ENCODE measurements at regions not wholly inside any gene's neighbourhood (a gene's known extent, or its start where the extent isn't known, plus 50 kb on each side); places are given as distances from the start of the nearest gene placed in this dataset.
"Not testable (repeated sequence)": the region's sequence is repeated elsewhere in the genome, so short reads cannot be mapped to it uniquely, and the experiment has no call there.

DNA sequence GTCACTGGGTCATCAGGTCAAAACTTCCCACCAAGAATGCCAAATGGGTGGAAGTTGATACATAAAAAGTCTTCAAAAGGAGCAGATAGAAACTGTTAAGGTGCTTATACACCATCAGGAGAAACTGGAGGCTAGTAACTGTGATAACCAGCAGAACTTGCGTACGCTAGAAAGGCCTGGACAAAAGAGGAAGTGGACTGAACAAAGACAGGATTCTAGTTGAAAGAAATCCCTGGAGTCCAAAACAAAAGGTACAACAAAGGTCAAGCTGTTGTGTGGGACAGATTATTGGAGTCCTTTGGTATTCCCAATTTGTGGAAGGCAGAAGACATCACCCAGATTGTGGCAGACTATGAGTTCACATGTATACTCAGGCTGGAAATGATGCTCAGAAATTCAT, 215.8 kb upstream of the PBX1 start:
- no peak for DNase-seq

- no peak for DNase-seq
Observed at GRCh38 chr1:164347980-164348379, 211.0 kb upstream of the PBX1 start.

DNA sequence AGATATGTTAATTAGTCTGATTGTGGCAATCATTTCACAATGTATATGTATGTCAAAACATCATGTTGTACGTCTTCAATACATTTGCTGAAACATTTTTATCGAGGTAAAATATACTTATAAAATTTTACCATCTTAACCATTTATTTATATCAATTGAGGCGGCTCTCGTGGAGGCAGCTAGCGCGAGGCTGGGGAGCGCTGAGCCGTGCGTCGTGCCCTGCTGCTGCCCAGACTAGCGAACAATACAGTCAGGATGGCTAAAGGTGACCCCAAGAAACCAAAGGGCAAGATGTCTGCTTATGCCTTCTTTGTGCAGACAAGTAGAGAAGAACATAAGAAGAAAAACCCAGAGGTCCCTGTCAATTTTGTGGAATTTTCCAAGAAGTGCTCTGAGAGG, 202.5 kb upstream of the PBX1 start:
- no peak for DNase-seq

GRCh38 chr1:164360265-164360664, 198.7 kb upstream of the PBX1 start:
- no peak for DNase-seq

GRCh38 chr1:164361927-164362326, 197.1 kb upstream of the PBX1 start:
- no peak for DNase-seq

DNA sequence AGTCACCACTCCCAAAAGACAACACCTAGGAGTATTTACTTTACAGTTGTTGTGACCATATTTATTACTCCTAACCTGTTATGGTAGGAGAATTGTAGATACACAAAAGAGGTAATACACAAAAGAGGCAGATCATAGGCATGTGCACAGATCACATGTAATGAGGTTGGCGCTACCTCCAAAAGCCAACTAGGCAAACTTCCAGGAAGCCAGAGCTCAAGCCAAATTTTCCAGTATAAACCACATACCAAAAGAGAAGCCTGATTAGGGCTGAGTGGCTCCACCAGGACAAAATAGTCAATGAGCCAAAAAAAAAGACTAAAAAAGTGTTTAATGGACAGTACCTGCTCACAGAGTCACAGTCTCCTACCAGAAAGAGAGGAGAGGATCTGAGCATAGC, 195.0 kb upstream of the PBX1 start:
- no peak for DNase-seq

GRCh38 chr1:164366014-164366413, 193.0 kb upstream of the PBX1 start:
- no peak for DNase-seq

DNA sequence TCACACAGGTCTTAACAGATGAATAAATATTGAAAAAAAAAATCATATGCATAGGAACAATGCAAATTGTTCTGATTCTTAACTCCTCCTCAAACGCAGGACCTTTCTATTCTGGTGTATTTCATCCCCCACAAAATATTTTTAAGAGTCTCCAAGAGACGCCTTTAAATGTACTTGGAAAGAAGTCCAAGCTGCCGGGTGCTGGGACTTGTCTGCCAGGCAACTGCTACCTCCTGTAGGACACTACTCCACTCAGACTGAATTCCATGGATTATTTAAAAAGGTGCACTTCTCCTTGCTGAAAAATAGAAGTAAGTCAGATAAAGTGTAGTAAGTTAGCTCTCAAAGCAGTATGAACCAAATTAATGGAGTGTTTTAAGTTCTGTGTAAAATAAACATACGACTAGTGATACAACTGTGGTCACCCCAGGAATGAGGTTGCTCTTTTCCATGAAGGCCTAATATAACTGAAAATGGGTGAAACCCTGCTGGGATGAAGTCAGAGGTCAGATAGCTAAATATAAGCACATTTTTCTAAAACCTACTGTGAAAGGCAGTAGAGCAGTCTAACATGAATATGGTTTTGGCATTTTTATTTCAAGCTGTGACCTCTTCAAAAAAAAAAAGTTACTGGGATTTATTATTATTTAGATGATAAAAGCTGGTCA, 189.2 kb upstream of the PBX1 start:
- no peak for DNase-seq

- no peak for DNase-seq
Observed at GRCh38 chr1:164380893-164381292, 178.1 kb upstream of the PBX1 start.

DNA sequence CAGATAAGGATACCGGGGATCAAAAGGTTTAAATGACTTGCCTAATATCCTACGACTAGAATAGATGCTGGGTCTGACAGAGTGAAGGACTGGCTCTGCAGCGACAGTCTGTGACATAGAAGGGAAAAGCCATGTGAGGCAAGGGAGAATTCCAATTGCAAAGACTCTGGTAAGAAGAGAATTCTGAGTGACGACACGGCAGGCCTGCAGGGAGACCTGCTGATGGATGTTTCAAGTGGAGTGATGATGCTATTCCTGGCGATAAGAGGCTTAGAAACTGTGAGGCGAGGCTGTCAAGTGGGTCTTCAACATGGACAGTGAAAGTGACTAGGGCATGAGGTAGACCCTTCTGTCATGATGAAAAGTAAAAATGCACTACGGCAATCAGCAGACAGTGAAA, 176.6 kb upstream of the PBX1 start:
- no peak for DNase-seq

GRCh38 chr1:164384262-164384661, 174.7 kb upstream of the PBX1 start:
- no peak for DNase-seq

GRCh38 chr1:164417016-164417704, 141.8 kb upstream of the PBX1 start:
- DNase-seq, result no peak

DNA sequence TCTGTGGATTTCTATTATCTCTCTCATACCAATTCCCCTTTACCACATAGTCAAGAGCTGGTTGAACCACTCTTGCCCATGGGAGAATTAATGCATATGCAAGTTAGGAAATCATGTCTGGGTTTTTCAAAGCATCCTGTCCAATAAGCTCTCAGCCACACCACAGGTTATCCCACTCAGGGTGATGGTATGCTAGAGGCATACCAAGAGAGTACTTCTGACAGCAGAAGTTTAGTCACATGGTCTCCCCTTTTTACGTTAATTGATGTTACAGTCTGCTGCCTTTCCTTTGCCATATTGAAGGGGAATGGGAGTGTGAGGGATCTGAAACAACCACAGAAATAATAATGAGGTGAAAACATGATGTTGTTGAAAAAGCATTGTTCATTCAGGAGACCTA, 135.8 kb upstream of the PBX1 start:
- DNase-seq, result no peak

DNA sequence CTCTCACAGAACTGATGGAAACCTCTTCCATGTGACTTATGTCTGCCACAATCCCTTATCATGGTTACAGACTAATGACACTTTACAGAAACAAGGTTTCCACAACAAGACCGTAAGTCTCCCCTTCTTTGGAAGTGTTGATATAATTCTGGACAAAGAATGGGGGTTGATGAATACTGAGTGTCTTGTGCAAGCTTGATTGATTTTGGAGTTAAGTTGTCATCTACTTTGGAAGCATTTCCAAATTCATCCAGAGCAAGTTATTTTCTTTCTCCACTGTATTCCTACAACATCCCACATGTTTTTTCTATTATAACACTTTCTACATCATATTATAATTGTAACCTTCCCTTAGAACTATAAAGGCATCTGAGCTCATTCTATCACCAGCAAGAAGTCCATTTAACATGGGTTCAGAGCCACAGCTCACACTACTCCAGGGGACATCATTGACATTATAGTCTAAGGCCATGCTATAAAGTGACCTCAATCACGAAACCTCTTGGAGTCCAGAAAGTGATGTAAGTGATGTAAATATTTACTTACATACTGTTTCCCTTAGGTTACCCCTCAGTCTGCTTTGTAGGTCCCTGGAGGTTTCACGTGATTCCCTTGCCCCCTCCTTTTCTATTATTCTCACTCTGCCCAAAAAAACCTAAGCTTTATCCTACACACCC, 125.7 kb upstream of the PBX1 start:
- DNase-seq, result no peak

DNA sequence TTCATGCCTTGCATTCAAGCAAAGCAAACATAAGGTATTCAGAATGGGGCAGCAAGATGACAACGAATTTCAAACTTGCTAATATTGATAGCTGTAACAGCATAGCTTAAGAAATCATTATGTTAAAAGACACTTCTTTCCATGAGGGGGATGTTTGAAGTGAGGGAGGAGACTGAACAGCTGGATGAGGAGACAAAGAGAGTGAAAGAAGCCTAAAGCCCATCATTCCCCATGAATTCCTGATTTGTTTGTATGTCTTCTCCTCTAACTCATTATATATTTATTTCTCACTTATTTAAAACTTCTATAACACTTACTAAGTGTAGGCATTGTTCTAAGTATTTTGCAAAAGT, 125.2 kb upstream of the PBX1 start:
- DNase-seq, result no peak

DNA sequence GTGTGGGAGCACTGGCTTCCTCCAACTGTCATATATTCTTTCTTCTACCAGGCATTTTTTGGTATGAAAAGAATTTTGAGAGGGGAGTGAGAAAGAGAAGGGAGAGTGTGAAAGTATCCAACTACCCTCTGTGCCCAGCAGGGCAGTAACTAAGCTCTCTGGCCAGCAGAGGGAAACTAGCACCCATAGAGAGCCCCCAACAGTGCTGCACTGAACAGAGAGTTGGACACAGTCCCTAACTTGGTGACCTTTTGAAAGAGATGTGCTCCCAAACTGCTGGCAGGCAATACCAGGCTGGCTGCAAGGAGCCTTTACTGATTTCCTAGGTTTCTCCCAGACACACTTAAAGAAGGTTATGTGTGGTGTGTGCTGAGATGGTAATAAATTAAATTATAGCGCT, 118.8 kb upstream of the PBX1 start:
- DNase-seq, result no peak

GRCh38 chr1:164443166-164443565, 115.8 kb upstream of the PBX1 start:
- DNase-seq, result no peak

- no peak for DNase-seq
Observed at GRCh38 chr1:164443836-164444235, 115.1 kb upstream of the PBX1 start.

DNA sequence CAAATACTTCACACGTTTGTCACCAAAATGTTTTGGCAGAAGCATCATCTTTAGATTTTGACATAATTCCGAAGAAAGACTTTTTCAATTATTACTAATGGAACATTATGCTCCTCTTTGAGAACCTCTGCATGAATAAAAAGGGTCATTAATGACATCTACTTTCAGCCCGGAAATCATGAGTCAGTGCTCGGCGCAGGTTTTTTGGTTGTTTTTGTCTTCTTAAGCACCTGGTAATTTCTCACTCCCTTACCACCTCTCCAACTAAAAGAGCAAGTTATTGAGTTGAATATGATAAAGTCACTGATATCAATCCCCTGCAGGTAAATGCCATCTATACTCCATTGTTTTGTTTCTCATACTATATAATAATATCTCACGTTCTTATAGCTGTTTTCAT, 113.0 kb upstream of the PBX1 start:
- DNase-seq, result no peak

GRCh38 chr1:164452549-164452948, 106.4 kb upstream of the PBX1 start:
- no peak for DNase-seq

DNA sequence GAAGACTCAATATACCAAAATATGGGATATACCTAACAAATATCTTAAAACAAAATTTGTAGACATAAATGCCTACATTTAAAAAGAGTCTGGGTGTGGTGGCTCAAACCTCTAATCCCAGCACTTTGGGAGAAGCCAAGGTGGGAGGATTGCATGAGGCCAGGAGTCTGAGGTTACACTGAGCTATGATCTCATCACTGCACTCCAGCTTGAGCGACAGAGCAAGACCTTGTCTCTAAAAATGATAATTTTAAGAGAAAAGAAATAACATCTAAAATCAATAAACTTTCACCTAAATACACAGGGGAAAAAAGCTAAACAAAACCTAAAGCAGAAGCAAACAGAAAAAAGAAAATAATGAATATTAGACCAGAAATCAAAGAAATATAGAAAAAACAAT, 102.7 kb upstream of the PBX1 start:
- DNase-seq, result no peak

DNA sequence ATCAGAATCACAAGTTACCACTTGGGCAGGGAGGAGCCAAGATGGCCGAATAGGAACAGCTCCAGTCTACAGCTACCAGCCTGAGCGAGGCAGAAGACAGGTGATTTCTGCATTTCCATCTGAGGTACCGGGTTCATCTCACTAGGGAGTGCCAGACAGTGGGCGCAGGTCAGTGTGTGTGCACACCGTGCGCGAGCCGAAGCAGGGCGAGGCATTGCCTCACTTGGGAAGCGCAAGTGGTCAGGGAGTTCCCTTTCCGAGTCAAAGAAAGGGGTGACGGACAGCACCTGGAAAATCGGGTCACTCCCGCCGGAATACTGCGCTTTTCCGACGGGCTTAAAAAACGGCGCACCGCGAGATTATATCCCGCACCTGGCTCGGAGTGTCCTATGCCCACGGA, 99.8 kb upstream of the PBX1 start:
- not testable (repeated sequence) for DNase-seq

DNA sequence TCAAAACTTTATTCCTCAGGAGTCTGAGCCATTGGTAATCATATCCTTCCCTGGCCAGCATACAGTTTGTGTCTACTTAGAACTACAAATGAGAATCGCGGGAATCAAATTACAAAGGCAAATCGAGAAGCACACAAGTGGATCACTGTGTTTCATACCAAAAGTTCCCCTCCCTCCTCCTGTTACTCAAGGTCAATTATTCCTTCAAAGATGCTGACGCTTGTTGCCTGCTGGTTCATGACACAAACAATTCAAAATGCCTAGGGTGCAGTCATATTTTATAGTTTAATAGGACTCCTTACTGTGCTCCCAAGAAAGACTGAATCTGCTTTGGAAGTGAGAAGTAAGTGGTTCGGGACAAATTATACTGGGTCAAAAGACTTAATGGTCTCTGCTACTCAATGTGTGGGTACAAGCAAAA, 93.0 kb upstream of the PBX1 start:
- no peak for DNase-seq

GRCh38 chr1:164466429-164466828, 92.6 kb upstream of the PBX1 start:
- DNase-seq, result no peak

- DNase-seq, result no peak
Observed at GRCh38 chr1:164470996-164471395, 88.0 kb upstream of the PBX1 start.

Measured in KG1 (cell line).